NOMO-1 (cell line): ENCODE measurements at regions not wholly inside any gene's neighbourhood (a gene's known extent, or its start where the extent isn't known, plus 50 kb on each side); places are given as distances from the start of the nearest gene placed in this dataset.
"Not testable (repeated sequence)": the region's sequence is repeated elsewhere in the genome, so short reads cannot be mapped to it uniquely, and the experiment has no call there.

Source experiments
- DNase-seq, 2 experiments: peaks; one replicate each; lab custom pipeline; 2025; ENCODE audit not compliant: unreplicated experiment in 2 of 2; lab: John Stamatoyannopoulos, UW

- DNase-seq: no peak
Measured at GRCh38 chr5:53733853-53734252, 173.4 kb downstream of the NDUFS4 start.

- no peak for DNase-seq
Measured at GRCh38 chr5:53738105-53738504, 177.7 kb downstream of the NDUFS4 start.

GRCh38 chr5:53739111-53739510, 178.7 kb downstream of the NDUFS4 start:
- no peak for DNase-seq

- no peak for DNase-seq
Measured at GRCh38 chr5:53749621-53750020, 189.2 kb downstream of the NDUFS4 start.

GRCh38 chr5:53752282-53752681, 191.8 kb downstream of the NDUFS4 start:
- DNase-seq: not testable (repeated sequence)

GRCh38 chr5:53766673-53767072, 206.2 kb downstream of the NDUFS4 start:
- DNase-seq: no peak

- DNase-seq: no peak
Measured at GRCh38 chr5:53777864-53778618, 217.6 kb downstream of the NDUFS4 start.

- no peak for DNase-seq
Measured at GRCh38 chr5:53779541-53779981, 219.1 kb downstream of the NDUFS4 start.

GRCh38 chr5:53782620-53783019, 222.2 kb downstream of the NDUFS4 start:
- no peak for DNase-seq

GRCh38 chr5:53783624-53784228, 223.3 kb downstream of the NDUFS4 start:
- no peak for DNase-seq

GRCh38 chr5:53784596-53784995, 224.2 kb downstream of the NDUFS4 start:
- no peak for DNase-seq

- DNase-seq: peak in 1 of 2 experiments; percentile 7
Measured at GRCh38 chr5:53785924-53786323, 225.5 kb downstream of the NDUFS4 start.

- no peak for DNase-seq
Measured at GRCh38 chr5:53790026-53790425, 229.6 kb downstream of the NDUFS4 start.

GRCh38 chr5:53792338-53792737, 231.9 kb downstream of the NDUFS4 start:
- DNase-seq: no peak

- DNase-seq: not testable (repeated sequence)
Measured at GRCh38 chr5:53799644-53800043, 239.2 kb downstream of the NDUFS4 start.

- not testable (repeated sequence) for DNase-seq
Measured at GRCh38 chr5:53808392-53808791, 248.0 kb downstream of the NDUFS4 start.

GRCh38 chr5:53814819-53815218, 254.4 kb downstream of the NDUFS4 start:
- DNase-seq: no peak

- DNase-seq: no peak
Measured at GRCh38 chr5:53815471-53815870, 255.0 kb downstream of the NDUFS4 start.

GRCh38 chr5:53817183-53817582, 256.7 kb downstream of the NDUFS4 start:
- no peak for DNase-seq

- DNase-seq: no peak
Measured at GRCh38 chr5:53819482-53819881, 259.0 kb downstream of the NDUFS4 start.

GRCh38 chr5:53820119-53820801, 259.8 kb downstream of the NDUFS4 start:
- no peak for DNase-seq

- DNase-seq: no peak
Measured at GRCh38 chr5:53820802-53821171, 260.3 kb downstream of the NDUFS4 start.
